ENCODE measurements at regions not wholly inside any gene's neighbourhood (a gene's known extent, or its start where the extent isn't known, plus 50 kb on each side); places are given as distances from the start of the nearest gene placed in this dataset.
"Not testable (repeated sequence)": the region's sequence is repeated elsewhere in the genome, so short reads cannot be mapped to it uniquely, and the experiment has no call there.

- no peak for DNase-seq
Measured at GRCh38 chr15:59828861-59829260, 139.7 kb upstream of the BNIP2 start.

GRCh38 chr15:59828263-59828662 is 139.1 kb upstream of the BNIP2 start:
- DNase-seq: no peak

GRCh38 chr15:59825901-59826300 is 136.8 kb upstream of the BNIP2 start:
- no peak for DNase-seq

- DNase-seq: no peak
Measured at GRCh38 chr15:59821286-59821685, 132.2 kb upstream of the BNIP2 start.

GRCh38 chr15:59819092-59819491 is 130.0 kb upstream of the BNIP2 start:
- peak; percentile 10 for DNase-seq

- no peak for DNase-seq
Measured at GRCh38 chr15:59818336-59818735, 129.2 kb upstream of the BNIP2 start.

GRCh38 chr15:59817834-59818233 is 128.7 kb upstream of the BNIP2 start:
- no peak for DNase-seq

GRCh38 chr15:59817053-59817452 is 127.9 kb upstream of the BNIP2 start:
- DNase-seq: no peak

GRCh38 chr15:59814409-59814808 is 125.3 kb upstream of the BNIP2 start:
- DNase-seq: no peak

GRCh38 chr15:59812889-59813288 is 123.8 kb upstream of the BNIP2 start:
- DNase-seq: no peak

- DNase-seq: peak; percentile 39
Measured at GRCh38 chr15:59812250-59812870, 123.2 kb upstream of the BNIP2 start.

GRCh38 chr15:59803293-59803966 is 114.3 kb upstream of the BNIP2 start:
- DNase-seq: not testable (repeated sequence)

GRCh38 chr15:59801649-59802048 is 112.5 kb upstream of the BNIP2 start:
- DNase-seq: no peak

- DNase-seq: no peak
Measured at GRCh38 chr15:59798605-59798917, 109.4 kb upstream of the BNIP2 start.

- no peak for DNase-seq
Measured at GRCh38 chr15:59797756-59798604, 108.9 kb upstream of the BNIP2 start.

- DNase-seq: no peak
Measured at GRCh38 chr15:59794229-59794886, 105.2 kb upstream of the BNIP2 start.

- DNase-seq: no peak
Measured at GRCh38 chr15:59792359-59792758, 103.2 kb upstream of the BNIP2 start.

GRCh38 chr15:59791755-59792154 is 102.6 kb upstream of the BNIP2 start:
- DNase-seq: no peak

GRCh38 chr15:59791079-59791478 is 102.0 kb upstream of the BNIP2 start:
- DNase-seq: no peak

GRCh38 chr15:59786466-59786865 is 97.3 kb upstream of the BNIP2 start:
- not testable (repeated sequence) for DNase-seq

- DNase-seq: not testable (repeated sequence)
Measured at GRCh38 chr15:59785981-59786380, 96.9 kb upstream of the BNIP2 start.

GRCh38 chr15:59783774-59784520 is 94.8 kb upstream of the BNIP2 start:
- DNase-seq: not testable (repeated sequence)

GRCh38 chr15:59779110-59779509 is 90.0 kb upstream of the BNIP2 start:
- no peak for DNase-seq
